ENCODE measurements at regions not wholly inside any gene's neighbourhood (a gene's known extent, or its start where the extent isn't known, plus 50 kb on each side); places are given as distances from the start of the nearest gene placed in this dataset.

DNA sequence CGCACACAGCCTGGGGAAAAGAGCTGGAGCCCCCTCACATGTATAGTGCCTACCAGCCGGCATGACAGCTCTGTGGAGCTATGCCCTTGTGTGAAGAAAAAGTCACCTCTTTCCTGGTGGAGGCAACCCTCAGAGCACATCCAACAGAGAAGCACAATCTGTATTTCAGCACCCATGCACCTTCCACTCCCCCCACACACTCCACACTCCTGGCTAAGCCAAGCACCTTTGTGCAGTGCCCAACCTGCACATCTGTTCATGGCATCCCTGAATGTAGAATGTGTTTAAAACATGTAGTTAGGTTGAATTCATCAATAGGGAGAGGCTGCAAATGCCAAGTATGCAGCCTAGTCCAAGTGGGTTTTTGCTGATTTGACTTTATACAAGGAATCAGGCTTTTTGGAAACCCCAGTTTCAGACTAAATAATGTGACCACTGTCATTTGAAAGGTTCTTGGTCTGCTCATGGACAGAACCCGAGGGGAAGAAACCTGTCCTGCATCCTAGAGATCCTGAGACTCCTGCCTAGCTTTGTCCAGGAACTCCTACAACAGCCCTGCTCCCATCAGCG lies 197.1 kb downstream of the TOMM20 start:
- no peak for DNase-seq

DNA sequence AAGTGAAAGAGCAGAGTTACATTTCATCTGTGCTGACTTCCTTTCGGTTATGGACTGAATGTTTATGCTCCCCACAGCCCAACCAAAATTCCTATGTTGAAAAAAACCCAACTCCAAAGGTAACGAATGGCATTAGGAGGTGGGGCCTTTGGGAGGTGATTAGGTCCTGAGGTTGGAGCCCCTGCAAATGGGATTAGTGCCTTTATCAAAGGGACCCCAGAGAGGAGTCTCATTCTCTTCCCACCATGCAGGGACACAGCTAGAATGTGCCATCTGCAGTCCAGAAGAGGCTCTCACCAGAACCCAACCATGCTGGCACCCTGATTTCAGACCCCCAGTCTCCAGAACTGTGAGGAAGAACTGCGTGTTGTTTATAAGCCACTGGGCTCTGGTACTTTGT lies 199.3 kb downstream of the TOMM20 start:
- DNase-seq, result no peak

DNA sequence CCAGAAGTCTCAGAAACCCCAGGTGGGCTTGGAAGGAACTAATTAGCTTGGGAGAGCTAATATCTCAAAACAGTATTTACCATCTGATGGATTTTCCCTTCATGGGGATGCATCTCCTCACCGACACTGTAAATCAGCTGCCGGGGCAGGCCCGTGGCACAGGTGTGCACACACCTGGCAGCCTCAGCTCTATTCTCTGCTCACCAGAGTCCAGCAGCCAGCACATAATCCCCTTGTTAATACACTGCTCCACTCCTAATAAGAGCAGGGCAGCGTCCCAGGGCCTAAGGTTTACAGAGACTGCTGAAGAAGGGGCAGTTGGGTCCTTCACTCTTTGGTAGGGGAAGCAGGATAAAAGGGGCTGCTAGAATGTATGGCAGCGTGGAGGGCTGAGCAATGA lies 200.0 kb downstream of the TOMM20 start:
- no peak for DNase-seq

DNA sequence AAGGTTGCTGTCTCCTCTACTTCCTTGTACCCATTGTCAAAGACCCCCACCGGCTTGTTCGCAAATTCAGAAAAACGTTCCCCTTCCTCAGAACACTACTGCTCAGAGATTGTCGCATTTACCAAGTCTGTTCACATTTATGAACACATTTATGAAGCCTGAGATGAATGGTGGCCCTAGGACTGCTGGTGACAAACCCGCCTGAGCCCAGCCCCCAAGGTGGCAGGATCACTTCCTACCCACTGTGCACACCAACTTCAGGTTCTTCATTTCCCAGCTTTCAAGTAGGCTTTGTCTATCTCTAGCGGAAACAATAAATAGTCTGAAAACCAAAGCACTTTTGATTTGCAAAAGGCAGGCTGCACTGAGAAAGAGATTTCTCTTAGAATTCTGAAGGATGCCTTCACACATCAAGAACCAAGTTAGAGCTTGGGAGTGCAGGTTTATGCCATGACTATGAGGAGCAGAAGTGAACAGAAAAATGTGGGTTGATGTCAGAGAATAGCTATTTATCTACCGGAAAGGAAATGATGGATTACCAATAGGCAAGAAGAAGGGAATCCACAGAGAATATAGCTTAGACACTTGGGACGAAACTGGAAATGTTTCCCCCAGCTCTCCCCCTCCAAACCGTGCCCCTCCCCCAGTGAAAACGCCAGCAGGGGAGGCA lies 200.5 kb downstream of the TOMM20 start:
- no peak for DNase-seq

DNA sequence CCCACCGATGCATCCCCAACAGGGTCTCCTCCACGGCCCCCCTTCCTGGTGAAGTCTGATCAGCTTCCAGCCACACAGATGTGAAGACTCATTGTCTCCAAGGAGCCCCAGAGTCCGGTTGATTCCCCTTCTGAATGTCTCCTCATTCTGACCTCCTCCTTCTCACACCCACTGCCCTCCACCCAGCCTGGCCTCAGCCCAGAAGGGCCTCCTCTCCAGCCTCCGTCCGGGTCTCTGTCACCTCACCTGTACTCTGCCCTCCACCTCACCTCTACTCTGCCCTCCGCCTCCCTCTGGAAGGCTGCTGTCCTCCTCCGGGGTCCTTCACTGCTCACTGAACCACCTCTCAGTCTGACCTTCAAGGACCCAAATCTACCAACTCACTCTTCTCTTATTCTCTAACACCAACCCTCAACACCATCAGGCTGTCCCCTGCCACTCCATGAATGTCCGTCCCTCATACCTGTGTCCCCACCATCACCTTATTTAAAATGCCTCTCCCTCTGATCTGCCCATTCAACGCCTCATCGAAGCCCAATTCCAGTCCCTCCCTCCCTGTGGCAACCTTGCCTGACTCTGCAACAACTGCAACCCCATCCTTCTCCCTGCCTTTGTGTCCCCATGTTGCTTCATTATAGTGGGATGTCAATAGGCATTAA lies 201.2 kb downstream of the TOMM20 start:
- no peak for DNase-seq

DNA sequence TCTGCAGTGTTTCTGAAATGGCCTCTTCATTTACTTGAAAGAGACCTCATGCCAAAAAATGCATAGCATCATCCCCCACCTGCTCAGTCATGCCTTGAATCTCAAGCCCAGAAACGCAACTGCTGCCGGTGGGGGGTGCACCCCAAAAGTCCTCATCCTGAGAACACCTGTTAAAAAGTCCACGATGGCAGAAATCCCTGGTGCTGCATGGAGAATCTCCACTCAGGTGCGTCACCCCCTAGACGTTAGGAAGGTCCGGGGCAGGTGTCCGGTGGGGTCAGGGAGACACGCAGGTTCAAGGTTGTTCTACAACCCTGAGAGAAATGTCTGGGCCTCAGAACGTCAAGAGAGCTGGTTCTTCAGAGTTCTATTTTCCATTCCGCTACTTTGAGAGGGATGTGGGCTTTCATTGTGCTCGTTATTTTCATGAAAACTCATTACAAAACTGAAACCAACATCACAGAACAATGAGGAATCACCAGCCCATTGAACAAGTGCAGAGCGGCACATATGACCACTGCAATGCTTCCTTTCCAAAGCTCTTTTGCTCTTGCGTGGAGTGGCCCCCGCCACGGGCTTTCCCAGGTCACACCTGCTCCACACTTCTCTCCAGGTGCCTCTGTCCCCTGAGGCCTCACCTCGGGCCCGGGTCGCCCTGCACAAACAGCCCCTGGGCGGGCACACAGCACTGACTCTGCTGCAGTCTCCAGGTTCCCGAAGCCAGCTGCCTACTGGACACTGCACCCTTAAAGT lies 201.9 kb downstream of the TOMM20 start:
- DNase-seq, result no peak

DNA sequence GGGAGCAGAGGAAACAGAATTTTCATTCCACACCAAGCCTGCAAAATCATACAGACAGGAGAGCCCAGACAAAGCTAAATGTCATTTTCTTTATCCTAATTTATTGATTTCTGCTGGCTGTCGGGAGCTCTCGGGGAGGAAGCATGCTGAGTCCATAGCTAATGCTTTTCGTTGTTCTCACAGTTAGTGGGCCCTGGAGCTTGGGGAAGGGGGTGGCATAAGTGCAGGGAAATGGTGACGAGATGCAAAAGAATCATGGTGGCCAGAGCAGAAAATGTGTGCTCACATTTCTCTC lies 202.4 kb downstream of the TOMM20 start:
- no peak for DNase-seq

DNA sequence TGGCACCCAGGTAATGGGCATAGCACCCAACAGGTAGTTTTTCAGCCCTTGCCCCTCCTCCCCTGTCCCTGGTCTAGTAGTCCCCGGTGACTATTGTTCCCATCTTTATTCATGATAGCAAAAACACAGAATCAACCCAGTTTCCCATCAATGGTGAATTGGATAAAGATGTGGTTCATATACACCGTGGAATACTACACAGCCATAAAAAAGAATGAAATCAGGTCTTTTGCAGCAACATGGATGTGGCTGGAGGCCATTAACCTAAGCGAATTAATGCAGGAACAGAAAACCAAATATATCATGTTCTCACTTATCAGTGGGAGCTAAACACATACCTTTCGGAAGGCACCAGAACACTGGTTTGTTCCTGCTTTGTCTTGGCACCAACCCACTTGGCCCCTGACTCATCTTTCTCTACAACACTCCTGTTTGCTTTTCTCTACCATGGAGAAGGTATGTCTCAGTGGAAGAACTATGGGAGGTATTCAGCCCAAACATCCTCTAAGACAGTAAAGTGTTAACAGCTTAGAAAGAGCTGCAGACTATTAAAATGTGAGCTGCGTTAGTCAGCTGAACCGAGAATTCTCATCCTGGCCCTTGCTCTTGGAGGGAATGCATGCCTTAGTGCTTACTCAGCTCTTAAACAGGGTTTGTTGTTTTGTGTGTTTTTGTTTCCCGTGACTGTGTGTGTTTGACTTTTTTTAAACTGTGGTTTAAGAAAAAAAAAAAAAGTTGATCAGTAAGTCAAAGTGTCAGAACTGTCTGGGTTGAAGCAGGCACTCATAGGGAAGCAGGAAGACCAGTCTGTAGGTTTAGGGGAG lies 203.0 kb downstream of the TOMM20 start:
- DNase-seq, result no peak

DNA sequence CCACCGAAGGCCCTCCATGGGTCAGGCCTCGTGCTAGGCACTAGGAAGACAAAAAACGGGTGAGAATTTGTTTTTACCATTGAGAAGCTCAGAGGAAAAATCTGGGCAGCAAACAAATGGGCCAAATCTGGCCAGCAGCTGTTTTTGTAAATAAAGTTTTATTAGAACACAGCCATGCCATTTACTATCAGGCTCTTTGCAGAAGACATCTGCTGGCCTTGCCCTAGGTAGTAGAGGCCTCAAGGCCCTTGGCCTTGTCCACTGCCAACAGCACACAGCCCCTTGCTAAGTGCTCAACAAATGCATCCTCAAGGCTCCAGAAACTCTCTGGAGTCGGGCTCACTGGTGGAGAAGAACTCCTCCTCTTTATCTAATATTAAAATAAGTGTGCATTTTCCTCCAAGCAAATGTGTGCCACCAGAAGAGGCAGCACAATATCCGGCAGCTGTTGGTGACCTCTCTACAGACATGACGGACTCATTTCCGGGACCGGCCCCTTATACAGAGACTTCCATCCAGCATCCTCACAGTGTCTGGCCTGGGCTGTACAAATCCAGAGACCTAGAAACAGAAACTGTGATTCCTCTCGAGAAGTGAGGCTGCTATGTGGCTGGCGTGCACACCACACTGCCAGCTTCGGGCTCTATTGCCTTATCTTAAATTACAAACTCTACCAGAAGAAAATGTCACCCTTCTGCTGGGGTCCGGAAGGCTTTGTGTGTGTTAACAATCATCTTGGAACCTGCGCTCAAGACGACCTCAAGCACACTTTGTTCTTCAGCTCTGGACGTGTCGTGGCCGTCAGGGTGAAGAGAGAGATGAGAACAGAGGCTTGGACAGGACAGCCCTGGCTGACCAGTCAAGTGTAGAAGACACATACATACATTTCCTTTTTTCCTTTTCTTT lies 203.9 kb downstream of the TOMM20 start:
- DNase-seq, result no peak

DNA sequence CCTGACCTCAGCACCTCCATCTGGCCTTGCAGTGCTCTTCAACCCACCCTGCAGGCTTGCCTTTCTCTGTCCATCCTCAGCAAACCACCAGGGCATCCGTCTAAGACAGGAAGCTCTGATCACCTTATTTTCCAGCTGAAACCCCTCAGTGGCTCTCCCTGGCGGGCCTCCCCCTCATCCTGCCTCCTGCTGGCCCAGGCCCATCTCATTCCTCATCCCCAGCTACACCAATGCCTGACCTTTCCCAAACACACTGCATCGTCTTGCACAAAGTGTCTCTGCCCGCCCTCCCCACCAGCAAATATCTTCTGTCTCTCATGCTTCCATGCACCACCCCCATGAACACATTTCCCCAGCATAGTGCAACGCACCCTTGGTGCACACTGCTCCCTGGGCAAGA lies 205.0 kb downstream of the TOMM20 start:
- no peak for DNase-seq

DNA sequence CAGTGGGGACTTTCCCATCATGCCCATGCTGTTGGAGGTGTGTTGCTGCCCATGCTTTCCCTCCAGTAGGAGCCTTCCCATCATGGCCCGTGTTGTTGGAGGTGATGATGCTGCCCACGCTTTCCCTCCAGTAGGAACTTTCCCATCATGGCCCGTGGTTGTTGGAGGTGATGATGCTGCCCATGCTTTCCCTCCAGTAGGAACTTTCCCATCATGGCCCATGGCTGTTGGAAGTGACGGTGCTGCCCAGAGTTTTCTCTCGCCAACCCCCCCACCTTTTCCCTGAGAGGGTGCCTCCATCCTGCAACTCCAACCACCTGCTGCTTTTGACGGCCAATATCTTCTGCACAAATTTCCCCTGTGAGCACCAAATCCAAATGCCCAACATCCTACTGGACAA lies 205.7 kb downstream of the TOMM20 start:
- no peak for DNase-seq

DNA sequence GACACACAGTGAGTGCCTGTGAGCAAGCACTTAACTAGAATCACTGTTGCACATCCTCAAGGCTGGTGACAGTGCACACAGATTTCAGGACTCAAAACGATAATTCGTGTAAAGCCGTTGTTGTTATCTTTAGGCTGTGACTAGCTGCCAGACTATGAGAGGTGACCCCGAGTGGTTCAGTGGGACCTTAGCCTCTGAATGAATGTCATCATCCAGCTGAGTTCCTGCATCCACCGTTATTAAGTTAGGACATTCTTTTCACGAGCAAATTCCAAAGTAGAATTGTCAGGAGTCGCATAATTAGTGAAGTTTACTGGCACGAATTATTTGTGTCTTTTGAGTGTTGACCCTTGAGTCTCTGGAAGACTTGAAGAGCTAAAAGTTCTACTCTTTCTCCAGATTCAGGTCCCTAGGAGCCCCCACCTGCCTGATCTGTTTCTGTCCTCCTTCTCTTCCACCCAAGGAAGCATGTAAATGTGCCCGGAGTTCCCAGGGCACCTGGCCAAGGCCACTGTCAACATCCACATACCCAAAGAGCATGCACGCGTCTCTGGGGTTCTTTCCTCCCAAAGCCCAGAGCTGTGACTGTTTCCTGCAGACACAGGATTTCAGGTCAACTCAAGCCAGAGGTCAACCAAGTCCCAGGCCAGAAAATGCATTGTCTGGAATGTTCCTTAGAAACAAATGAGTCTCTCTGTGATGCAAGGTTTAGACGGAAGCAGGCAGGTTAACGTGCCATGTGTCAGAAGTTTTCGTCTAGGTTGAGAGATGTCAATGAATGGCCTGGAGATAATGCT lies 207.2 kb downstream of the TOMM20 start:
- DNase-seq, result no peak

DNA sequence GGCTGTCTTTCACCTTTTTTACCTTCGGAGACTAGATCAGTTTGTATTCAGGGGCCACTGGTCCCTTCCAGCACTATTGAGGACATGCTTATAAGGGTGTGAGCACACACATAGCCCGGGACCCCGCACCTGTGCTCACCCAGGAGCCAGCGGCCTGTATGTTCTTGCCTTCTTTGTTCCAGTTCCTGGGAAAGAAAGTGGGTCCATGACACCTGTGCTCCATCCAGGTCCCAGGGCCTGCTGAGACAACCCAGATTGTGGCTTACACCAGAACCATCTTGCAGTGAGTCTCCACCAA lies 207.8 kb downstream of the TOMM20 start:
- DNase-seq, result no peak

DNA sequence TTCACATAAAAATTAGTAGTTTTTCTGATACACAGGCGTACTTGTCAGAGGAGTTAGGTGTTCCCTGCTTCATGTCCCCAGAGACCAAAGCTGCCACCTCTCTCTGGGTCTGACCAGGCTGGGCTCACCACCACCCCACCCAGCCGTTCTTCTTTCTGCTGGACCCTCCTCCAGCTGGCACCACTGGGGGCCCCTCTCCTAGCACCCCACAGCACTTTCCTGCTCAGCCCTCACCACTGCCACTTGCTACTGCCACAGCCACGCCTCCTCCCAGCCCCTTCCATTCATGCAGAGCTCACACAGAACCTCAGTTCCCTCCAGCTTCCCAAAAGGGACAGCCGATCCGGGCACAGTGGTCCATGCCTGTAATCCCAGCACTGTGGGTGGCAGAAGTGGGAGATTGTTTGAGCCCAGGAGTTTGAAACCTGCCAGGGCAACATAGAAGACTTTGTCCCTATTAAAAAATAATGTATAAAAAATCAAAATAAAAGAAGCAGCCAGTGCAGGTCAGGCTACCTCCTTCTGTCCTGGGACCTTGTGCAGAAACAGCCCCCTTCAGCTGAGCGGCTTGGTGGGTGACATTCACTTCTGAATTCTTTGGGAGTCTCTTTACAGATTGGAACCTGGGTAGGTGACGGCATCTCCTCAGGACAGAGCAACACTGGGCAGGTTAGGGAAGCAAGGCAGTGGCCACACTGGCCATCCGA lies 208.3 kb downstream of the TOMM20 start:
- DNase-seq, result no peak

DNA sequence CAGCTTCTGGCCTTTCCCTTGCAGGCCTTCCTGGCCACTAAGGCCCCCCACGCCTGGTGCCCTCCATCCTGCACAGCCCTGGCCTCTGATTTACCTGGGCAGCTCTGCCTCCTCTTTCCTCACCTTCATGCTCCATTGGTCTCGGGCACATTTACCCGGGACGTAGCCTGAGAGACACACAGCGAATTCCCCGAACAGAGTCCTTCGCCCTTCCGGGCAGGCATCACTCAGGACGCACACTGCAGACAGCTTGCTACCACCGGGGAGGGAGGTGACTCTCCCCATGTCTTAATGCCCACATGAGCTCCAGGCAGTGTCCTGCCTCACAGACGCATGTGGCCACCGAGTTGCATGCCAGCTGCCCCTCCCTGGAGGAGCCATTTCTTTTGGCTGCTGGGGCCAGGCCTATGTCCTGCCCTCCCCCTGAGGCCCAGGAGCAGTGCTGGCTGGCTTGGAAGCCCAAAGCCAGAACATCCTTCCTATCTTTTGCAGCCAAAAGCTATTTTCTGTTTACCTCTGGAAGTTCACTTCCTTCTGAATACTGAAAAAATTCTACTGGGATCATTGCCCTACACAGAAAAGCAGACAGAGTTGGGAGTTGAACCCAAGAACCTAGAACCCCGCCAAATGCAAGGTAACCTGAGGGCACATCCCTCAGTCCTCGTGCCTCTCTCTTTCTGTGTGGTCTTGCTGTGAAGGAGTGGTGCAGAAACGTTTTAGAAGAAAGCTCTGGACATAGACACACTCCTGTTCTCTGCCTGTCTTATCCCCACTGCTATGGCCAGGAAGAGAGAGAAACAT lies 209.5 kb downstream of the TOMM20 start:
- DNase-seq, result no peak

DNA sequence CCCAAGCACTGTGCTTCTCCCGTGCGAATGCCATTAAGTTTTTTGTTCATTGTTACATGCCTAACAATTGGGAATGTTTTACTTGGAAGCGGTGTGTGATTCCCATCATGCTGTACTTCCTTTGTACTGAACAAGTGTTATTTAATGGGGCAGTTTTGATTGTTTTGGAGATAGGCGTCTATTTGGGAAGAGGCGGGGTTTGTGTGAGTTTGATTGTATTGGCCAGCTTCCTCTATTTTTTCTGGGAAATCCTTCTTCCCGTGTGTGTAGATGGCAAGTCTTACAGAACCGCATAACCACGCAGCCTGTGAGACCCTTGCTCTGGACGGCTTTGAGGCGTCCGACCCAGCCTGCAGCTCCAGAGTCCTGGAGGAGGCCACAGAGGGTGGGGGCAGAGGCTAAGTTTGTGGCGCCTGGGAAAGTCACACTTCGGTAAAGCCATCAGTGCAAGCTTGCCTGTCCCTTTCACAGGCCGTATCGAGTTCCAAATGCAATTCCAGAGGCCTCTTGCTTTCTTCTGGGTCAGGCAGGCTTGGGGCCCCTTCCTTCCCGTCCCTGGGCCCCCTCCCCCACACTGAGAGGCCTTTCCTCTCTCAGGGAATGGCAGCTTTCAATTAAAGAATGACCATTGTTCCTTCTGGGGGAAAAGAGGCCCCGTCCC lies 210.3 kb downstream of the TOMM20 start:
- peak; percentile 72 for DNase-seq

DNA sequence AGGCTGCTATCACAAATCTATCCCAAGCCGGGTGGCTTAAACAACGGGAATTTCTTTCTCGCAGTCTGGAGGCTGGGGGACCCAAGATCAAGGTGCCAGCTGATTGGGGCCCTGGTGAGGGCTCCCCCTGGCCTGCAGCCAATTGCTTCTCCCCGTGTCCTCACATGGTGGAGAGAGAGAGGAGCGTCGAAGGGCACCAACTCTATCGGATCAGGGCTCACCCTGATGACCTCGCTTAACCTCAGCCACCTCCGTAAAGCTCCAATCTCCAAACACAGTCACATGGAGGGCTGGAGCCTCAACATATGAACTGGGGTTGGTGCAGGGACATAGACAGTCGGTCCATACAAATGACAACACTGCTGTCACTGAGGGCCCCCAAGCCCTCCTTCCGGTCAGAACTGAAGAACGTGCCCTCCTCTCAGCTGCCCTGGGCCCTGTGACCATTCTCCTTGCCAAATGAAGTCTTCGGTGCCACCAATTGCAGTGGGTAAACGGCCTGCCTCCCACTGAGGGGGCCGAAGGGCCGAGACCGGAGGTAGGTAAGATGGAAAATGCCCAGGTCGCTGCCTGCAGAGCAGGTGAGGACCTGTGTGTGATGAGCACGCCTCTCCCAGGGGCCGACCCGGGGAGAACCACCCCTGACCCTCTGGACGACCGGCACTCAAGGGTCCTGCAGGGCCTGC lies 211.0 kb downstream of the TOMM20 start:
- no peak for DNase-seq

DNA sequence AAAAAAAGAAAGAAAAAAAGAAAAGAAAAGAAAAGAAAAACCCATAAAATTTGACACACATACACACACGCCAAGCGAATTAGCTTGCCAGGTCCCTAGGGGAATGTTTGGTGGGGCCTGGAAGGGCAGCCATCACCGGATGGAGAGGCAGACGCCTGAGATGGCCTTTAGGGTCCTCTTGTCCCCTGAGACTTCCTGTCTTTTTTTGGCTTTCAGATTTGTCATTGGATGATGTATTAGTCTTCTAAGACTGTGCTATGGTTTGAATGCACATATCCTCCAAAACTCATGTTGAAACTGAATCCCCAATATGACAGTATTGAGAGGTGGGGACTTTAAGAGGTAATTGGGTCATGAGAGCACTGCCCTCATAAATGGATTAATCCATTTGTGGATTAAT lies 211.8 kb downstream of the TOMM20 start:
- no peak for DNase-seq
